Left hindlimb (tissue), 1 donor: ENCODE measurements at regions not wholly inside any gene's neighbourhood (a gene's known extent, or its start where the extent isn't known, plus 50 kb on each side); places are given as distances from the start of the nearest gene placed in this dataset.
A peak's percentile ranks its signal among the peaks of the same experiment; 100 is the strongest.
"Not testable (repeated sequence)": the region's sequence is repeated elsewhere in the genome, so short reads cannot be mapped to it uniquely, and the experiment has no call there.

ENCODE experiments used
- DNase-seq: peaks from one replicate; pipeline ENCODE4 v3.0.0-alpha.2; 2018

GRCh38 chr16:65287307-65287706, 165.4 kb upstream of the CDH11 start:
- no peak for DNase-seq

GRCh38 chr16:65285128-65286048, 163.5 kb upstream of the CDH11 start:
- DNase-seq, result no peak

- DNase-seq, result no peak
These were observed 162.8 kb upstream of the CDH11 start for GRCh38 chr16:65284626-65285025.

- no peak for DNase-seq
These were observed 161.4 kb upstream of the CDH11 start for GRCh38 chr16:65283181-65283651.

GRCh38 chr16:65281586-65281985, 159.7 kb upstream of the CDH11 start:
- no peak for DNase-seq

- DNase-seq, result no peak
These were observed 159.1 kb upstream of the CDH11 start for GRCh38 chr16:65280845-65281512.

- no peak for DNase-seq
These were observed 157.7 kb upstream of the CDH11 start for GRCh38 chr16:65279576-65279975.

GRCh38 chr16:65278874-65279273, 157.0 kb upstream of the CDH11 start:
- no peak for DNase-seq

- DNase-seq, result no peak
These were observed 152.7 kb upstream of the CDH11 start for GRCh38 chr16:65274566-65274965.

GRCh38 chr16:65272699-65273414, 151.0 kb upstream of the CDH11 start:
- DNase-seq, result no peak

GRCh38 chr16:65271996-65272395, 150.1 kb upstream of the CDH11 start:
- DNase-seq, result peak; percentile 39

- no peak for DNase-seq
These were observed 146.5 kb upstream of the CDH11 start for GRCh38 chr16:65268331-65268730.

GRCh38 chr16:65263896-65264295, 142.0 kb upstream of the CDH11 start:
- DNase-seq, result no peak

- DNase-seq, result no peak
These were observed 138.9 kb upstream of the CDH11 start for GRCh38 chr16:65260746-65261145.

GRCh38 chr16:65254144-65254543, 132.3 kb upstream of the CDH11 start:
- no peak for DNase-seq

- DNase-seq, result peak; percentile 30
These were observed 127.9 kb upstream of the CDH11 start for GRCh38 chr16:65249768-65250167.

- no peak for DNase-seq
These were observed 122.9 kb upstream of the CDH11 start for GRCh38 chr16:65244787-65245186.

GRCh38 chr16:65235339-65236177, 113.7 kb upstream of the CDH11 start:
- no peak for DNase-seq

- not testable (repeated sequence) for DNase-seq
These were observed 113.0 kb upstream of the CDH11 start for GRCh38 chr16:65234721-65235320.

GRCh38 chr16:65229191-65229662, 107.4 kb upstream of the CDH11 start:
- no peak for DNase-seq

GRCh38 chr16:65227150-65227835, 105.4 kb upstream of the CDH11 start:
- DNase-seq, result no peak
